RWPE1 (cell line): ENCODE measurements at regions not wholly inside any gene's neighbourhood (a gene's known extent, or its start where the extent isn't known, plus 50 kb on each side); places are given as distances from the start of the nearest gene placed in this dataset.

ENCODE experiments used
- CTCF ChIA-PET: fragments of 350-600 bp; sonication (Branson Sonifier 250); formaldehyde crosslinking; extraction: SDS; loops from one replicate; lab custom pipeline; 2021; lab: Yijun Ruan, JAX
- POLR2A ChIA-PET: fragments of 400-600 bp; formaldehyde crosslinking; extraction: SDS; loops from one replicate; lab custom pipeline; 2020; ENCODE audit warnings: antibody characterized with exemption; ENCODE audit not compliant: low non-redundant PET; lab: Yijun Ruan, JAX
- DNase-seq: peaks from one replicate; pipeline ENCODE4 v3.0.0; 2012; ENCODE audit warnings: low spot score
- H3K27ac ChIP-seq: fragments of 450-650 bp; 2 replicates; pipeline ENCODE4 v1.5.1; 2017
- TF ChIP-seq, protein P1 (sequence below): fragments of 450-650 bp; conservative IDR thresholded peaks from 2 replicates; pipeline ENCODE4 v1.5.1; 2017; ENCODE audit warnings: low read depth, mild to moderate bottlenecking

DNA sequence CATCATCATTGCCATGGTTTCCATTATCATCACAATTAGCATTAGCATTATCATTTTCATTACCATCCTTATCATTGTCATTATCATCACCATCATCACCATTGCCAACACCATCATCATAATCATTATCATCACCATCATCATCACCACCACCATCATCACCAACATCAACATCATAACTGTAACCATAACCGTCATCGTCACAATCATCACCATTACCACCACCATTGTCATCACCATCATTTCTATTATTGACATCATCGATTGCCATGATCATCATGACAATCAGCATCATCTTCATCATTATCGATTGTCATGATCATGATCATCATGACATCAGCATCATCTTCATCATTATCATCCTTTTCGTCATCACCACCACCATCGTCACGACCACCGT is 88.9 kb upstream of the MSX1 start:
- ChIA-PET POLR2A (no interaction called here), CTCF (no interaction called here)
- H3K27ac ChIP-seq = no peak overlapping the region
- no peak for DNase-seq
- TF ChIP-seq, protein P1, sequence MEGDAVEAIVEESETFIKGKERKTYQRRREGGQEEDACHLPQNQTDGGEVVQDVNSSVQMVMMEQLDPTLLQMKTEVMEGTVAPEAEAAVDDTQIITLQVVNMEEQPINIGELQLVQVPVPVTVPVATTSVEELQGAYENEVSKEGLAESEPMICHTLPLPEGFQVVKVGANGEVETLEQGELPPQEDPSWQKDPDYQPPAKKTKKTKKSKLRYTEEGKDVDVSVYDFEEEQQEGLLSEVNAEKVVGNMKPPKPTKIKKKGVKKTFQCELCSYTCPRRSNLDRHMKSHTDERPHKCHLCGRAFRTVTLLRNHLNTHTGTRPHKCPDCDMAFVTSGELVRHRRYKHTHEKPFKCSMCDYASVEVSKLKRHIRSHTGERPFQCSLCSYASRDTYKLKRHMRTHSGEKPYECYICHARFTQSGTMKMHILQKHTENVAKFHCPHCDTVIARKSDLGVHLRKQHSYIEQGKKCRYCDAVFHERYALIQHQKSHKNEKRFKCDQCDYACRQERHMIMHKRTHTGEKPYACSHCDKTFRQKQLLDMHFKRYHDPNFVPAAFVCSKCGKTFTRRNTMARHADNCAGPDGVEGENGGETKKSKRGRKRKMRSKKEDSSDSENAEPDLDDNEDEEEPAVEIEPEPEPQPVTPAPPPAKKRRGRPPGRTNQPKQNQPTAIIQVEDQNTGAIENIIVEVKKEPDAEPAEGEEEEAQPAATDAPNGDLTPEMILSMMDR = no peak

DNA sequence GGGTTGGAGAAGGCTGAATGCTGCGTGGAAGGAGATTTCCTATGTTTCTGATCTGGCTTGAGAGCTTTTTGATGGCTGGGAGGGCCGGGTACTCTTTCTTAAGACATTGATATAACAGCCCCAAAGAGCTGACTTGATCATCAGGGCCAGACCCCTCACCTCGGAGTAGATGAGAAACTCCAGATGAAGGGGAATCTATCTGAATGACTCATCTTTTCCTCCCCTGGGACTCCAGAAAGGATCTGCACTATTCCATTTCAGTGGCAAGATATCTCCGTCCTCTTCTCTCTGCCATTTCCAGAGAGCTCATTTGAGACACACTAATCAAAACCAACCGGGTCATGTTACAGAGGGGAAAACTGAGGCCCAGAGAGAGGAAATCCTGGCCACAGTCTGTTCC is 92.9 kb upstream of the MSX1 start:
- no peak overlapping the region for H3K27ac ChIP-seq
- no peak for DNase-seq
- TF ChIP-seq, protein P1 = no peak
- CTCF ChIA-PET = no interaction called here
- POLR2A ChIA-PET = no interaction called here

DNA sequence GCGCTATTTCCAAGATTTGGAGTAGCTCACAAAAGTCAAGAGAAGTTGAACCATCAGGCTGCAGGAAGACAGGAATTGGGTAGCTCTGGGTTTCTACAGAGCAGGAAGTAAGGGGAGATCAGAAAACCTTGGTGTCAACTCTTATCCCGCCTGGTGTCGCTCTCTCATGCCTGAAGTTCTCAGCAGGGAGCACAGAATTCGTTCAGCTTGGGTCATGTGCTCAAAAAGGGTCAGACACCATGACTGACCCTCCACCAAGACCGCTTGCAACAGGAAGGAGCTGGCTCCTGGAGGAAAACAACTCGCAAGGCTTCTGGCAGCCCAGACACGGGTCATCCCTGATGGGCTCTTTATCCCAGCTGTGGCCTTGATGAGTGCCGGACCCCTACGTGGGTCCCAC is 93.7 kb upstream of the MSX1 start:
- no peak overlapping the region for H3K27ac ChIP-seq
- ChIA-PET POLR2A (no interaction called here), CTCF (no interaction called here)
- DNase-seq = no peak
- TF ChIP-seq, protein P1 = no peak

DNA sequence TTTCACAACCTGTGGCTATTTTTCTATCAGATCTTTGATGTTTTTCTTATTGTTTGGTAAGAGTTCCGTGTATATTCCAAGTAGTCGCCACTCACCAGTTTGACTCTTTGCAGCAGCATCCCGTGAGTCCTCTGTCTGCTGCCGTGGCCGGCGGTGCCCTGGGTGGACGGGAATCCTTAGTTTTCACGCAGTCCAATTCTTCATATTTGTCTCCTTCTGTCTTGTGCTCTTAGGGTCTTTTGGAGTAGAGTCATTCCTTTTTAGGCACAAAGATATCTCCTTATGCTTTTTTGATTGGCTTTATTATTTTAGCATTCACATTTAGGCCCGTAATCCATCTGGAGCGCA is 94.9 kb upstream of the MSX1 start:
- POLR2A ChIA-PET = no interaction called here
- TF ChIP-seq, protein P1 = no peak
- CTCF ChIA-PET = no interaction called here
- DNase-seq = no peak
- no peak overlapping the region for H3K27ac ChIP-seq

DNA sequence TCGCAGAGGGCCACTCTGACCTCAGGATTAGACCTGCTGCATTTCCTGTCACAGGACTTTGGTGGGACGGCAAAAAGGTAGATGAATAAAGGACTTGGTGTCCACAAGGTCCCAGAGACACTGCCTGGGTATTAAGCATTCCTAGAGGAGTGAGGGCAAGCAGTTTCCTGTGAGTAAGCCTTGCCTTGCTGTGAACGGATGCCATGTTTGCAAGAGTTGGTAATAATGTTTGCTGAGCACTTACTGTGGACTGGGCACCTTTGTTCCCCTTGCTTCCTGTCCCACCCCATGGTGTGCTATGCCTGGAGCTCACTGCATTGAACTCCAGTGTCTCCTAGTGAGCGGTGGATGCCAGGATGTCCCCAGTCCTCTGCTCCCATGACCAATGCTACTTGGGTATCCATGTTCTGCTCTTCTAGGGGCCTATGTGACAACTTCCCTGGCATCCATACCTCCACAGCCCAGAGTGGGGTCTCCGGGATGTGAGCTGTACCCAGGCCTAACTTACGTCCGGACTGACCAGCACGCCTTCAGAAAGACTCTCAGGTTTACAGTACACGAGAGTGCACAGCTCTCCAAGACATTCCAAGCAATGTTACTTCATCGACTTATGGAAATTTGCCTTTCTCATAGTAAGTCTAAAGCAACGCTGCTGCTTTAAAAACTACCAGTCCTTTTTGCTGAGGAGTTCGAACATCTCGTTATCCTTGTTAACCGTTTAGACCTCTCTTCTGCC is 95.5 kb upstream of the MSX1 start:
- no peak overlapping the region for H3K27ac ChIP-seq
- POLR2A ChIA-PET = no interaction called here

DNA sequence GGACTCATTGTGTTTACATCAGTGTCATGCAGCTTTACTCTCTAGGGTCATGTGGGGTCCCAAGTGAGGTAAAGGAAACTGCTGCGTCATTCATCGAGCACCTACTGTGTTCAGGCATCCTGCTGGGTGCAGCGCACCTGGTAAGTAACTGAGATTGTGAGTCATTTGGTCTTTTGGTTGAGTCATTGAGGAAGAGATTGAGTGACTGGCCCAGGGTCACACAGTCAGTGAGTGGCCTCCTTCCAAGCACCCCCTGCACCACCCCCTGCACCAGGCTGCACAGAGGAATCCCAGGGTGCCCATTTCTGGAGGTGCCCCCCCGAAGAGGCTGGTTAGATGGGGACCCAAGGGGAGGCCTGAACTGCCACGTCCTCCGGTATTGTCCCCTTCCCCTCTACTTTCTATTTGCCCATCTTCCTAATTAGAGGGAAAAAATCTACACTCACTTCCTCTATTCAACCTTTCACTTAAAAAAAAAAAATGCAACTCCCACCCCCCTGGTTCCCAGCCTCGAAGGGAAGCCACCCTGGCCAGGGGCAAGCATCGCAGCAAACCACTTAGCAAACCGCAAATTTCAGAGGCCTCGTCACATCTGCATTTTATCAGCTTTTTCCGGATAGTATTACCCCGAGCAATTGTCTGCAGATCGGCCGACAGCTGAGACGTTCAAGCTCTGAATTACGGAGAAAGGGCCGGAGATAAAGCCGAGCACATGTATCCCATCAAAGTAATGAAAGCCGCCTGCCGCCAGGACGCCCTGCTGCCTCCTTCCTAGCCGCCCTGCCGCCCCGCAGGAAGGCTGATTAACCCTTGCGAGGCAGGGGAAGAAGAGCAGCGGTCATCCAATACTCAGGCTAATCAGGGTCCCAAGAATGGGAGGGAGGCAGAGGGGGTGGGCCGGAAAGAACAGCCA is 96.3 kb upstream of the MSX1 start:
- H3K27ac ChIP-seq = no peak overlapping the region
- POLR2A ChIA-PET = no interaction called here
- DNase-seq = peak; percentile 19
- CTCF ChIA-PET = no interaction called here
- TF ChIP-seq, protein P1 = no peak

More for the DNA sequence above, 95.5 kb upstream of the MSX1 start:
- TF ChIP-seq, protein P1 = no peak
- CTCF ChIA-PET = no interaction called here
- DNase-seq = no peak
